IPS-15b (cell line): ENCODE measurements at regions not wholly inside any gene's neighbourhood (a gene's known extent, or its start where the extent isn't known, plus 50 kb on each side); places are given as distances from the start of the nearest gene placed in this dataset.

Experiments
- H3K27me3 ChIP-seq: one replicate; pipeline ENCODE4 v1.6.1; 2013; ENCODE audit warnings: low read length; ENCODE audit not compliant: control insufficient read depth, insufficient read depth
- H3K36me3 ChIP-seq: one replicate; pipeline ENCODE4 v1.6.1; 2013; ENCODE audit warnings: low read length; ENCODE audit not compliant: control insufficient read depth, insufficient read depth
- H3K4me1 ChIP-seq: one replicate; pipeline ENCODE4 v1.6.1; 2013; ENCODE audit warnings: mild to moderate bottlenecking, low read length; ENCODE audit not compliant: control insufficient read depth, insufficient read depth
- H3K4me3 ChIP-seq: one replicate; pipeline ENCODE4 v1.5.1; 2013; ENCODE audit warnings: low read depth, low read length
- H3K9ac ChIP-seq: one replicate; pipeline ENCODE4 v1.6.1; 2013; ENCODE audit warnings: low read depth, mild to moderate bottlenecking, low read length
- H3K9me3 ChIP-seq: one replicate; pipeline ENCODE4 v1.6.1; 2013; ENCODE audit warnings: mild to moderate bottlenecking, low read length; ENCODE audit not compliant: control insufficient read depth, insufficient read depth

DNA sequence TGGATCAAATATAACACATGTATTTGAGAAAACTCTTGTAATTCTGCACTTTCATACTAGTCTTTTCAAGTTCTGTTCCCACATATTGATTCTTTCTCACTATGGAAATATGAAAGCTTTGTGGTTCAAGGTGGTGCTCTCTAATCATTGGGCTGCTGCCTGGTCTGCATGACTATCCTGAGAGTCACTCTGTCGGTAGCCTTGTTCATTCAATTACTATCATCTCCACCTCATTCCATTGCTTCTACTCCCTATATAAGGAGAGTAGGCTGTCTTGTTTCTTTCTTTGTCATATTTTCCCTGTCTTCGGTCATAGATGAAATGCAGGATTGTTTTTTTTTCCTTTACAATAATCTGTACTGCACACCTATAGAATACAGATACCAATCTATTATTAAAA is 341.4 kb upstream of the ACTBL2 start:
- Histone ChIP-seq H3K27me3 (no peaks in the 10 kb centered on the region), H3K4me1 (no peaks in the 10 kb centered on the region), H3K9ac (no peak overlapping the region), H3K36me3 (no peaks in the 10 kb centered on the region), H3K4me3 (no peak overlapping the region), H3K9me3 (no peaks in the 10 kb centered on the region)

DNA sequence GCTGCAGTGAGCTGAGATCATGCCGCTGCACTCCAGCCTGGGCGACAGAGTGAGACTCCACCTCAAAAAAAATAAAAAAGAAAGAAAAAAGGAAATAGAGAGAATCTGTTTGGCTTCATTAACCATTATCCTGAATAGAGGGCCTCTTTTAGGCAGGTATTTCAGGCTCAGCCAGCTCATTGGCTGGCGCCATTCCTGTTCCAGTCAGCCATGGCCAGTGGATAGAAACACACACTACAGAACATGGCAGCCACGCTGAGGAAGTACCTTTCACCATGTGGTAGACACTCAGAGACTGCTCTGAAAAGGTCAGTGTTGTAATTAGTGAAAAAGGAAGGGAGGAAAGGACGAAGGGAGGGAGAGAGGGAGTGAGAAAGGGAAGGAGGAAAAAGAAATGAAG is 340.0 kb upstream of the ACTBL2 start:
- H3K36me3 ChIP-seq: no peaks in the 10 kb centered on the region
- no peaks in the 10 kb centered on the region for H3K27me3 ChIP-seq
- H3K4me1 ChIP-seq: no peaks in the 10 kb centered on the region
- H3K9ac ChIP-seq: no peak overlapping the region
- no peaks in the 10 kb centered on the region for H3K9me3 ChIP-seq
- no peak overlapping the region for H3K4me3 ChIP-seq

DNA sequence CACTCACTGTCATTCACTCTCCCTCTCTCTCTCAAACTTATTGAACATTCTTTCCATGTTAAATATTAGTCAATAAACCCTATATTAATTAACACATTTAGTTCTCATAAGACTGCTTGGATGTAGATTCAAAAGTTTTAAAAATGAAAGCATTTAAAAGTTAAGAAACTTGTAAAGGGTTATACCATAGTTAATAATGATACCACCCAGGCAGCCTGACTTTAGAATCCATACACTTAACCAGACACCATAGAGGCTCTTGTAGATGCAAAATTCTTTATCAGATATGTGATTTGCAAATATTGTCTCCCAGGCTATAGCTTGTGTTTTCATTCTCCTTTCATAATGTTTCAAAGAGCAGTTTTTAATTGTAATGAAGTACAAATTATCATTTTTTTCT is 335.8 kb upstream of the ACTBL2 start:
- Histone ChIP-seq H3K9me3 (no peaks in the 10 kb centered on the region), H3K27me3 (no peaks in the 10 kb centered on the region)

DNA sequence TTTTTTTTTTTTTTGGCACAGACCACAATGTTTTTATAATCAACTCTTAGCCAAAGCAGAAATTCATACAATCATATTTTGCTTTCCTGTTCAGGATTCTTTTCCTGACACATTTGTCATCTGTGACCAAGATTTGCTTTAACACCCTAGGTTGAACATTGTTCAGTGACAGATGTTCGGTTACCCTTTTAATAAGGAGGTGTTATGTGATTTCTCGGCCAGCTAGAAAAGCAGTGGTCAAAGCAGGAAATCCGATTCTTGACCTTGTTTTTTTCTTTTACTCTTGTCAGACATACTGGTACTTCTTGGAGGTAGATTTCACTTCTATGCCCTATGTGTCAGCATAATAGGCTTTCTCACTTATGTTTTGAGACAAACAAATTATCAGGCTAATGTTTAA is 335.3 kb upstream of the ACTBL2 start:
- no peaks in the 10 kb centered on the region for H3K9me3 ChIP-seq
- H3K27me3 ChIP-seq: no peaks in the 10 kb centered on the region
- no peak overlapping the region for H3K4me3 ChIP-seq
- peaks cover 11% of the 10 kb centered on the region for H3K4me1 ChIP-seq
- H3K9ac ChIP-seq: no peak overlapping the region
- no peaks in the 10 kb centered on the region for H3K36me3 ChIP-seq

More for the DNA sequence above, 335.8 kb upstream of the ACTBL2 start:
- Histone ChIP-seq H3K36me3 (no peaks in the 10 kb centered on the region), H3K4me1 (peaks cover 11% of the 10 kb centered on the region), H3K9ac (no peak overlapping the region), H3K4me3 (no peak overlapping the region)

DNA sequence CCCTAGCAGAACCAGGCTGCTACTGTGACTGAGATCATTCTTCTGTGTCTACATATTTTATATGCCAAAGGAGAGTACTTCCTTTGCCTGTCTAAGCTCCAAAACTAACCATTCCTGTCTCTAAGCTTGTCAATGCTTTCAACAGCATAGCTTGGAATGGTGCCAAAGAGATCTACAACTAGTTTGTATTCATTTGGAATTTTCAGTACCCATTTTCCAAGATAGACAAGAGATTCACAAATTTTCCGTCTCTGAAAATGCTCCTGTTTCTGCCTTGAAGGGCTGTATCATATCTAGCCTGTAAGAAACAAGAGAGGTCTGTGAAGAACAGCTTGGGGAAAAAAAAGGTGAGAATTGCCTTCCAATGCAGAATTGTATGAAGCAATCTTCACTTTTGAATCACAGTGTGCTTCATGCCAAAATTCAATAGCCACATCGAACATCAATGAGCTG is 334.4 kb upstream of the ACTBL2 start:
- Histone ChIP-seq H3K9me3 (no peaks in the 10 kb centered on the region), H3K9ac (no peak overlapping the region), H3K4me3 (no peak overlapping the region), H3K4me1 (peaks cover 11% of the 10 kb centered on the region), H3K27me3 (no peaks in the 10 kb centered on the region), H3K36me3 (no peaks in the 10 kb centered on the region)

DNA sequence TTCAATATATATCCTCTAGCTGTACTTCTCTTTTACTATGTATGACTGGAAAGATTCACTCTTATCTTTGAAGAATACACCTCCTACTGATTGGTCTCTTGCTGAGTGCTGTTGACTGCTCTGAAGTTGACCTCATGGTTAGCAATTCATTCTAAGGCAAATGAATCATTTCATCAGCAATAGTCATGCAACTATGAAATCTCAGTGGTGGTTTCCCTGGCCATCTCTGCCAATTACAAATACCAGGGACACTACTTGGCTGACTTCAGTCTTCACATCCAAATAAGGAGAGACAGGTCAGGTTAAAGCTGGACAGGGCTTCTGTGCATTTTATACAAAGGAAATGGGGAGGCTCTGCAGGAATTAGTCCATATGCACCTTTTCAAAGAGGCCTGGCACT is 333.5 kb upstream of the ACTBL2 start:
- H3K36me3 ChIP-seq: no peaks in the 10 kb centered on the region
- H3K9me3 ChIP-seq: no peaks in the 10 kb centered on the region
- peaks cover 11% of the 10 kb centered on the region for H3K4me1 ChIP-seq
- H3K4me3 ChIP-seq: no peak overlapping the region
- no peaks in the 10 kb centered on the region for H3K27me3 ChIP-seq
- H3K9ac ChIP-seq: no peak overlapping the region

DNA sequence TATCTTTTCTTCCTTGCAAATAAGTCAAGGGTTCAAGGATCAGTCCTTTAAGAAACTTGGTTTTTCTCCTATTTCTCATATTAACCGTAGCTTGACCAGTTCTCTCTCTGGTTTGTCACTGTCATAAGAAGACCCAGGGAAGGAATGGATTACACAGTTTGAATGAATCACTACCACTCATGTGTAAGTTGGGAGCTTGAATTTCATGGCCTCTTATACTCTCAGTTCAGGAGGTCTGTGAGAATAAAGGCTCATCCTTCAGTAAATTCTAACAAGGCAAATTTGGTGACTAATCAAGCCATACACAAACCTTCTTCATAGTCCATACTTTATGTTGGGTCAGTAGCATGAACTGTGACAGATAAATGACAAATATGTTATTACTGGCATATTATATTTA is 323.1 kb upstream of the ACTBL2 start:
- Histone ChIP-seq H3K9ac (no peak overlapping the region), H3K27me3 (no peaks in the 10 kb centered on the region), H3K4me3 (no peak overlapping the region), H3K9me3 (no peaks in the 10 kb centered on the region), H3K4me1 (no peaks in the 10 kb centered on the region), H3K36me3 (no peaks in the 10 kb centered on the region)

DNA sequence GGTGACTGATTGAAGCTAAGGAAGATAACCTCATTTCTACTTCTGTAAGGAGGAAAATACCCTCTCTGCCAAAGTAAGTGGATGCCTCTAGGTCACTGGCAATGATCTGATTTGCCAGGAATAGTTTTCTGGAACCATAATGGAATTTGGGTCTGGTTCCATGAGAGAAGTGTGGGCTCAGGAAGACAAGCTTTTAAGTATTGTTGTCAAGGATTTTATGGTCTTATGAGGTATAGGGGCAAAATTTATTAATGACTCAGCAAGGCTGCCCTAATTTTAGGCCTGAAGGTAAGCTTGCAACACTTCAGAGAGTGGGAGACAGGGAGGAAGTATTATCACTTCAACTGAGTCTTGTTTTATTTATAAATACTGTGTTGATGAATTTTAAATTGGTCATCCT is 322.6 kb upstream of the ACTBL2 start:
- H3K4me1 ChIP-seq: no peaks in the 10 kb centered on the region
- H3K4me3 ChIP-seq: no peak overlapping the region
- H3K9ac ChIP-seq: no peak overlapping the region
- H3K27me3 ChIP-seq: no peaks in the 10 kb centered on the region
- H3K36me3 ChIP-seq: no peaks in the 10 kb centered on the region
- no peaks in the 10 kb centered on the region for H3K9me3 ChIP-seq

DNA sequence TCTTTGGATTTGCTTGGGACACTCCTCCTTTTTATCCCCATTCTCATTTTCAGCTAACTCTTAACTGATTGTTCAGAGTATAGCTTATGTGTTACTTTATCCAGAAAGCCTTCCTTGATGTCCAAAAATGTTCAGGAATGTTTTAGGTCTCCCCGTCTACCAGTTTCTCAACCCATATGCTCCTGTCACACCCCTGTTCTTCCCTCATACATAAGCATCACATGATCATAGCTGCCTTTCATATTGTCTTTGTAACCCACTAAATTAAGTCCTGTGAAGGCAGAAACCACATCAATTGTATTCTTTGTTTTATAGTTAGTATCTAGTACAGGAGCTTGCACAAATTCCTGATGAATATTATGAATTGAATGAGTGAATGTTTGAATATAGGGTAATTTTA is 321.9 kb upstream of the ACTBL2 start:
- Histone ChIP-seq H3K9me3 (no peaks in the 10 kb centered on the region), H3K27me3 (no peaks in the 10 kb centered on the region), H3K4me3 (no peak overlapping the region), H3K36me3 (no peaks in the 10 kb centered on the region), H3K9ac (no peak overlapping the region), H3K4me1 (no peaks in the 10 kb centered on the region)

DNA sequence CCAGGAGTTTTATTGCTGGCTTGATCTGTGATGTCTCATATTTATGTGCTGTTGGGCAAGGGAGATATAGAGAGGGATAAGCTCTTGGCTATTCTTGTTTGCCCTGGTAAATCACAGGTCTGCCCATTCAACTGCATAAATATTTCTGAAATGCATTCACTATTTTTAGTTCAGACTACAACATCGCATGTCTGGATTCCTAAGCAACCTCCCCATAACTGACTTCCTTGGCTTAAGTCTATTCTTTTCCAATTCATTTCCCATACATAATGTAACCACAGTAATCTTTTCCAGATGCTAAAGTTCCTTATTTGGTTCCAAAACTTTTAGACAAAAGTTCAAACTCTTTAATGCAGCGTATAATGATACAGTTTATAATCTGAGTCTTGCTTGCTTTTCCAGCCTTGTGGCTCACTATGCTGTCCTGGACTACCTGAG is 321.4 kb upstream of the ACTBL2 start:
- Histone ChIP-seq H3K9ac (no peak overlapping the region), H3K36me3 (no peaks in the 10 kb centered on the region), H3K4me3 (no peak overlapping the region), H3K9me3 (no peaks in the 10 kb centered on the region), H3K4me1 (no peaks in the 10 kb centered on the region), H3K27me3 (no peaks in the 10 kb centered on the region)

DNA sequence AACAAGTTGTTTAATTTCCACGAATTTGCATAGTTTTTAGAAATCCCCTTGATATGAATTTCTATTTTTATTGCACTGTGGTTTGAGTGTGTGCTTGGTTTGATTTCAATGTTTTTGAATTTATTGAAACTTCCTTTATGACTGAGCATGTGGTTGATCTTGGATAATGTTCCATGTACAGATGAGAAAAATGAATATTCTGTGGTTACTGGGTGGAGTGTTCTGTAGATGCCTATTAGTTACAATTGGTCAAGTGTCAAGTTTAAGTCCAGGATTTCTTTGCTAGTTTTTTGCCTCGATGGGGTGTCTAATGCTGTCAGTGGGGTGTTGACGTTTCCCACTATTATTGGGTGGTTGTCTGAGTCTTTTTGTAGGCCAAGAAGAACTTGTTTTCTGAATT is 319.5 kb upstream of the ACTBL2 start:
- Histone ChIP-seq H3K27me3 (no peaks in the 10 kb centered on the region), H3K36me3 (no peaks in the 10 kb centered on the region), H3K4me1 (no peaks in the 10 kb centered on the region), H3K9me3 (no peaks in the 10 kb centered on the region), H3K4me3 (no peak overlapping the region), H3K9ac (no peak overlapping the region)

DNA sequence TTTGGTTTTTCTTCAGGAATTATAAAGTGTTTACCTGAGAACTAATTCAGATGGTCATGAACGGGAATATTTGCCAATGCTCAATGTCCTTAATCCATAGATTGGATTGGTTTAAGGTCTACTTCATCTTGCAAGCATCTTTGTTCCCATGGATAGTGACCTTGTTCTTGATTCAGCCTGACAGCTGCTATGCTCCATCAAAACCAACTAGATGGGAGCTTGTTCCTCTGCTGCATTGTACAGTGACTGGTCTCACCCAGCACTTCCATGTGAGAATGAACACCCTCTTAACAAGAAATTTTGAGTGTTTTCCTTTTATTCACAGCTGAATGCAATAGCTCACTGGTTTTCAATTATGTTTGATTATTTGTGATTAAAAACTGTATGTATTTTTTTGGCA is 312.6 kb upstream of the ACTBL2 start:
- Histone ChIP-seq H3K4me3 (no peak overlapping the region), H3K9me3 (no peaks in the 10 kb centered on the region), H3K4me1 (no peaks in the 10 kb centered on the region), H3K27me3 (no peaks in the 10 kb centered on the region), H3K36me3 (no peaks in the 10 kb centered on the region), H3K9ac (no peak overlapping the region)

DNA sequence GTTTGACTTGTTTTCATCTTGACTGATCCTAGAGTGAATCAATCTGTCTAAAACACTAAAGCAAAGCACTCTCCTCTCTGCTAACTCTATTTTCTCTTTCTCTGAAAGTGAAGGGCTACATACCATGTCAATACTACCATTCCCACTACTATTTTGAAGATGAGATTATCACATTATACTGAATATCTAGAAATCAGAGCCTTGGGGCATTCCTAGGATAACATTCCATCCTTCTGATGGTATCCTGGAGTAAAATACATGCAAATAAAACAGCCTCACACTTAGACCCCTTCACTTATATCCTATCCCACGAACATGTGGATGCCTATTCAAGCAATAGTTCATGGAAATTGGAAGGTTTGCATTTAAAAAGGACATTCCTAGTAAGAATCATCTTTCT is 309.3 kb upstream of the ACTBL2 start:
- Histone ChIP-seq H3K9ac (no peak overlapping the region), H3K4me3 (no peak overlapping the region), H3K27me3 (no peaks in the 10 kb centered on the region)

More for the DNA sequence above, 309.3 kb upstream of the ACTBL2 start:
- H3K36me3 ChIP-seq: no peaks in the 10 kb centered on the region
- no peaks in the 10 kb centered on the region for H3K4me1 ChIP-seq
- H3K9me3 ChIP-seq: no peaks in the 10 kb centered on the region
